ENCODE measurements at regions not wholly inside any gene's neighbourhood (a gene's known extent, or its start where the extent isn't known, plus 50 kb on each side); places are given as distances from the start of the nearest gene placed in this dataset.
A peak's percentile ranks its signal among the peaks of the same experiment; 100 is the strongest.

DNA sequence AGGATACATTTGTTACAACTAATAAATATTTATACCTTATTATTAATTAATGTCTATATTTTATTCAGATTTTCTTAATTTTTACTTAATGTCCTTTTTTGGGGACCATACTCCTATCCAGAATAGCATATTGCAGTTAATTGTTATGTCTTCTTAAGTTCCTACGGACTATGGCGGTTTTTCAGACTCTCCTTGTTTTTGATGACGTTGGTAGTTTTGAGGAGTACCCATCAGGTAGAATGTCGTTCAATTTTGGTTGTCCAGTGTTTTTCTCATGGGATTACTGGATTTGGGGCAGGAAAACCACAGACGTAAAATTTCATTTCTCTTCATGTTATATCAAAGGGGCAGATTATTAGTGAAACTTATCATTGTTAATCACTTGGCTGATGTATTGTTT is 223.7 kb downstream of the ISL1 start:
- H4K8ac ChIP-seq (ENCODE audit: low read length) = no peak overlapping the region
- no peak overlapping the region for H3K9ac ChIP-seq (ENCODE audit: low read length)
- H2BK5ac ChIP-seq (ENCODE audit: low read depth, low read length, poor library complexity, severe bottlenecking) = no peak overlapping the region
- H3K27me3 ChIP-seq (ENCODE audit: control insufficient read depth in 1 of 2, insufficient read depth in 1 of 2, low read length in 2 of 2) = no peaks in the 10 kb centered on the region
- H2BK12ac ChIP-seq (ENCODE audit: low read length in 2 of 2) = no peak overlapping the region
- H3K36me3 ChIP-seq (ENCODE audit: control insufficient read depth in 1 of 2, insufficient read depth in 2 of 2, low read depth in 1 of 2, low read length in 2 of 2) = no peaks in the 10 kb centered on the region
- H3K4ac ChIP-seq (ENCODE audit: low read depth in 1 of 2, low read length in 2 of 2) = no peak overlapping the region
- 95% methylated on average over 4 of the region's 5 CpGs for WGBS
- no peak overlapping the region for H3K18ac ChIP-seq (ENCODE audit: low read depth in 1 of 2, low read length in 2 of 2)
- H2BK15ac ChIP-seq (ENCODE audit: low read depth, poor library complexity, severe bottlenecking) = no peak overlapping the region
- H3K4me3 ChIP-seq (ENCODE audit: insufficient read depth in 1 of 2, low read depth in 1 of 2, low read length in 2 of 2) = no peak overlapping the region
- no peaks in the 10 kb centered on the region for H3K4me1 ChIP-seq (ENCODE audit: control insufficient read depth, insufficient read depth, low read depth, low read length)
- H3K9me3 ChIP-seq (ENCODE audit: control insufficient read depth, low read length) = no peaks in the 10 kb centered on the region
- H4K91ac ChIP-seq (ENCODE audit: low read length) = no peak overlapping the region
- H2AFZ ChIP-seq (ENCODE audit: low read depth, low read length) = no peak overlapping the region
- no peak overlapping the region for H2AK5ac ChIP-seq (ENCODE audit: low read length, severe bottlenecking)
- H3K14ac ChIP-seq (ENCODE audit: low read length in 2 of 2) = no peak overlapping the region
- no peak overlapping the region for H2BK120ac ChIP-seq (ENCODE audit: low read depth, low read length)
- H3K23ac ChIP-seq (ENCODE audit: low read length in 2 of 2) = no peak overlapping the region
- no peak overlapping the region for H3K27ac ChIP-seq (ENCODE audit: low read length, poor library complexity, severe bottlenecking)
- no peak overlapping the region for H3K4me2 ChIP-seq (ENCODE audit: low read length, poor library complexity, severe bottlenecking)
- DNase-seq = no peak
- no peaks in the 10 kb centered on the region for H3K79me1 ChIP-seq (replicated peaks; ENCODE audit: low read length, poor library complexity, severe bottlenecking)

DNA sequence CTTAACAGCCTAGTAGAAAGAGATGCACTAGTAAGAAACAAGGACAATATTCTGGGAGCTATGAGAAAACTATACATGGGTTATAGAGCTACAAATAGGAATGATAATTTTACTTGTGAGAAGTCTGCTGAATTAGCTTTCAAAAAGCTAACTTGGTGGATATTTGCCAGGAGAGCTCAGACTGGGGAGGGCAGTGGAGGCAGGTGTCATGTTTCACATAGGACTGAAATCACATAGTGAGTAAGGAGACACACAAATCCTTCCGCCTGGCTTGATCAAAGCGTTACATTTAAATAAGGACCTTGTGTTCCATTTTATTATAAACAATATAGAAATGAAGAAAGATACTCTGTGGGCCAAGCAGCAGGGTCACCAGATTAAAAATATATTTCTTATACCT is 235.0 kb downstream of the ISL1 start:
- no peak overlapping the region for H3K14ac ChIP-seq (ENCODE audit: low read length in 2 of 2)
- H2AK5ac ChIP-seq (ENCODE audit: low read length, severe bottlenecking) = no peak overlapping the region
- no peaks in the 10 kb centered on the region for H3K4me1 ChIP-seq (ENCODE audit: control insufficient read depth, insufficient read depth, low read depth, low read length)
- H2BK15ac ChIP-seq (ENCODE audit: low read depth, poor library complexity, severe bottlenecking) = no peak overlapping the region
- no peak overlapping the region for H2BK12ac ChIP-seq (ENCODE audit: low read length in 2 of 2)
- H3K23ac ChIP-seq (ENCODE audit: low read length in 2 of 2) = no peak overlapping the region
- no peaks in the 10 kb centered on the region for H3K79me1 ChIP-seq (replicated peaks; ENCODE audit: low read length, poor library complexity, severe bottlenecking)
- no peak for DNase-seq
- H2AFZ ChIP-seq (ENCODE audit: low read depth, low read length) = no peak overlapping the region
- no peaks in the 10 kb centered on the region for H3K36me3 ChIP-seq (ENCODE audit: control insufficient read depth in 1 of 2, insufficient read depth in 2 of 2, low read depth in 1 of 2, low read length in 2 of 2)
- no peak overlapping the region for H3K18ac ChIP-seq (ENCODE audit: low read depth in 1 of 2, low read length in 2 of 2)
- no peak overlapping the region for H3K9ac ChIP-seq (ENCODE audit: low read length)
- H3K4me2 ChIP-seq (ENCODE audit: low read length, poor library complexity, severe bottlenecking) = no peak overlapping the region
- WGBS = no CpG with 5 or more reads among the region's 2 CpGs
- no peak overlapping the region for H2BK120ac ChIP-seq (ENCODE audit: low read depth, low read length)
- no peaks in the 10 kb centered on the region for H3K27me3 ChIP-seq (ENCODE audit: control insufficient read depth in 1 of 2, insufficient read depth in 1 of 2, low read length in 2 of 2)
- no peak overlapping the region for H3K27ac ChIP-seq (ENCODE audit: low read length, poor library complexity, severe bottlenecking)
- no peak overlapping the region for H4K91ac ChIP-seq (ENCODE audit: low read length)
- no peak overlapping the region for H3K4me3 ChIP-seq (ENCODE audit: insufficient read depth in 1 of 2, low read depth in 1 of 2, low read length in 2 of 2)
- H2BK5ac ChIP-seq (ENCODE audit: low read depth, low read length, poor library complexity, severe bottlenecking) = no peak overlapping the region
- H3K9me3 ChIP-seq (ENCODE audit: control insufficient read depth, low read length) = no peaks in the 10 kb centered on the region
- no peak overlapping the region for H3K4ac ChIP-seq (ENCODE audit: low read depth in 1 of 2, low read length in 2 of 2)
- no peak overlapping the region for H4K8ac ChIP-seq (ENCODE audit: low read length)

DNA sequence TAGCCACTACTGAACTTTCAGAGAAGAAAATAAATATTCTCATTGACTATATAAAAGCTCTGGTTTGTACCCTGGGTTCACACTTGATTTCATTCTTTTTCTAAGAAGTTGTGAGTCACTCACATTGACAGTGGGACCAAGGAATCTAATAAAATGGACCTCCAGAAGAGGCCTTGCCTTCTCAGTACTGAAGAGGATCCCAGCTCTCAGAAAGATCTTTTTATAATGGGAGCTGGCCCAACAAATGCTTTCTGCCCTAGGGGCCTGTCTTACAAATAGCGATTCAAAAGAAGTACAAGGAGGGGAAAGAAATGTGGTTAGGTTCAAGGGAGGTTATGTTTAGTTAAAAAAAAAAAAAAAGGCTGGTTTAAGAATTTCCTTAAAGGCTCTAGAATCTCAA is 237.9 kb downstream of the ISL1 start:
- H3K27me3 ChIP-seq (ENCODE audit: control insufficient read depth in 1 of 2, insufficient read depth in 1 of 2, low read length in 2 of 2) = no peaks in the 10 kb centered on the region
- no peak for DNase-seq
- no peak overlapping the region for H2BK15ac ChIP-seq (ENCODE audit: low read depth, poor library complexity, severe bottlenecking)
- WGBS = 67% methylated on average over 1 of the region's 1 CpG
- no peak overlapping the region for H2AK5ac ChIP-seq (ENCODE audit: low read length, severe bottlenecking)
- H3K4me3 ChIP-seq (ENCODE audit: insufficient read depth in 1 of 2, low read depth in 1 of 2, low read length in 2 of 2) = no peak overlapping the region
- H3K4me1 ChIP-seq (ENCODE audit: control insufficient read depth, insufficient read depth, low read depth, low read length) = no peaks in the 10 kb centered on the region
- H3K27ac ChIP-seq (ENCODE audit: low read length, poor library complexity, severe bottlenecking) = no peak overlapping the region
- no peak overlapping the region for H3K9ac ChIP-seq (ENCODE audit: low read length)
- no peaks in the 10 kb centered on the region for H3K79me1 ChIP-seq (replicated peaks; ENCODE audit: low read length, poor library complexity, severe bottlenecking)
- H3K9me3 ChIP-seq (ENCODE audit: control insufficient read depth, low read length) = no peaks in the 10 kb centered on the region
- no peak overlapping the region for H3K14ac ChIP-seq (ENCODE audit: low read length in 2 of 2)
- H4K91ac ChIP-seq (ENCODE audit: low read length) = no peak overlapping the region
- no peak overlapping the region for H3K23ac ChIP-seq (ENCODE audit: low read length in 2 of 2)
- H3K4ac ChIP-seq (ENCODE audit: low read depth in 1 of 2, low read length in 2 of 2) = no peak overlapping the region
- H4K8ac ChIP-seq (ENCODE audit: low read length) = no peak overlapping the region
- no peak overlapping the region for H2BK5ac ChIP-seq (ENCODE audit: low read depth, low read length, poor library complexity, severe bottlenecking)
- H3K36me3 ChIP-seq (ENCODE audit: control insufficient read depth in 1 of 2, insufficient read depth in 2 of 2, low read depth in 1 of 2, low read length in 2 of 2) = no peaks in the 10 kb centered on the region
- H2BK12ac ChIP-seq (ENCODE audit: low read length in 2 of 2) = no peak overlapping the region
- H3K4me2 ChIP-seq (ENCODE audit: low read length, poor library complexity, severe bottlenecking) = no peak overlapping the region
- no peak overlapping the region for H2BK120ac ChIP-seq (ENCODE audit: low read depth, low read length)
- no peak overlapping the region for H3K18ac ChIP-seq (ENCODE audit: low read depth in 1 of 2, low read length in 2 of 2)
- H2AFZ ChIP-seq (ENCODE audit: low read depth, low read length) = no peak overlapping the region

DNA sequence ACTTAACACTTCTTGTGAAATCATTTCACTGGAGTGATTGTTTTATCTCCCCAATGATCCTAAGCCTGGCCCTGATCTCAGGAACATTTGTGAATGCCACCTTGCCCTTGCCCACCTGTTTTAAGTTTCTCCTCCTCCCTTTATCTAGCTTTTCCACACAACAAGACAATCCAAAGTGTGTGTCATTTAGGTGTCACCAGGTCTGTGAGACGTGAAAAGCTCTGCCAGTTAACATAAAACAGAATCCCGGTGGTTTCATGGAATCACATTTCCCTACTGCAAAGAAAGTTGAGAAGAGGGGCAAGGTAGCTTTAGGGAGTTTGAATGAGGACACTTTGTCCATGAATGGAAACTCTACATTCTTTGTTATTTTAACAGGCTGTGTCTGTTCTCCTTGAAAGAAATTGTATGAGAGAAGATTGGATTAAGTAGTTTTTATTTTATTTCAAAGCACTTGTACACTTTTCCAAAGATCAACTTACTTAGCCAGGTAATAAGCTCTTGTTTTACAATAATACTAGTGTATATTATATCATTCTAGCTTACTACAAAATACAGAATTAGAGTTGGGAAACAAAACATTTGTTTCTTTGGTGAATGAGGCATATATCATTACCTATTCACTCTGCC is 239.0 kb downstream of the ISL1 start:
- Histone ChIP-seq H3K23ac (ENCODE audit: low read length in 2 of 2) (no peak overlapping the region), H3K18ac (ENCODE audit: low read depth in 1 of 2, low read length in 2 of 2) (peak overlapping the region in 1 of 2 experiments; percentile 6), H3K9ac (ENCODE audit: low read length) (no peak overlapping the region), H3K9me3 (ENCODE audit: control insufficient read depth, low read length) (no peaks in the 10 kb centered on the region), H2BK12ac (ENCODE audit: low read length in 2 of 2) (no peak overlapping the region), H3K79me1 (replicated peaks; ENCODE audit: low read length, poor library complexity, severe bottlenecking) (no peaks in the 10 kb centered on the region), H4K91ac (ENCODE audit: low read length) (no peak overlapping the region), H3K27me3 (ENCODE audit: control insufficient read depth in 1 of 2, insufficient read depth in 1 of 2, low read length in 2 of 2) (no peaks in the 10 kb centered on the region), H3K4me1 (ENCODE audit: control insufficient read depth, insufficient read depth, low read depth, low read length) (no peaks in the 10 kb centered on the region), H3K4me2 (ENCODE audit: low read length, poor library complexity, severe bottlenecking) (no peak overlapping the region), H2BK15ac (ENCODE audit: low read depth, poor library complexity, severe bottlenecking) (no peak overlapping the region), H2AK5ac (ENCODE audit: low read length, severe bottlenecking) (no peak overlapping the region), H3K27ac (ENCODE audit: low read length, poor library complexity, severe bottlenecking) (no peak overlapping the region), H3K4ac (ENCODE audit: low read depth in 1 of 2, low read length in 2 of 2) (no peak overlapping the region), H3K14ac (ENCODE audit: low read length in 2 of 2) (no peak overlapping the region), H3K4me3 (ENCODE audit: insufficient read depth in 1 of 2, low read depth in 1 of 2, low read length in 2 of 2) (no peak overlapping the region), H2BK5ac (ENCODE audit: low read depth, low read length, poor library complexity, severe bottlenecking) (no peak overlapping the region), H2BK120ac (ENCODE audit: low read depth, low read length) (no peak overlapping the region), H4K8ac (ENCODE audit: low read length) (no peak overlapping the region), H2AFZ (ENCODE audit: low read depth, low read length) (no peak overlapping the region), H3K36me3 (ENCODE audit: control insufficient read depth in 1 of 2, insufficient read depth in 2 of 2, low read depth in 1 of 2, low read length in 2 of 2) (no peaks in the 10 kb centered on the region)
- DNase-seq = no peak
- WGBS = 69% methylated on average over 2 of the region's 2 CpGs

Measured in mesenchymal stem cell (in vitro differentiated cells and primary cell).